ENCODE measurements at regions not wholly inside any gene's neighbourhood (a gene's known extent, or its start where the extent isn't known, plus 50 kb on each side); places are given as distances from the start of the nearest gene placed in this dataset.

DNA sequence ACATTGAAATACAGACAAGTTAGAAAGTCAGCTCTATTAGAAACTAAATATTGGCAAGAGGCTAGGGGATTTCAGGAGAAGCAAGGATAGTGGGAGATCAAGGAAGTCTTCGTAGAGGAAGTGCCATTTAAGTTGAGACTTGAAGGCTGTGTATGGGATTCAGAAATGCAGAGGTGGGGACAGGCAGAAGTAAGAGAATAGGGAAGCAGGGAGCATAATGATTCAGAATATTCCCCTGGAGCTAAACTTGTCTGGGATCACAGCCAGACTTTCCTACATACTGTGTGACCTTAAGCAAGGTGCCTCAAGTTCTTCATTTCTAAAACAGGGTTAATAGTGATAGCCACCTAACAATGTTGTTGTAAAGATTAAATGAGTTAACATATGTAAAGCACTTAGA is 108.8 kb downstream of the DDIT4L start:
- no peak for DNase-seq (ENCODE audit: low spot score)
- H3K9me3 ChIP-seq (ENCODE audit: low read length) = no peaks in the 10 kb centered on the region
- BruUV-seq (replicated peaks) = no TSS peak
- H3K79me2 ChIP-seq (ENCODE audit: insufficient read depth, low read depth, low read length) = no peaks in the 10 kb centered on the region
- ChIA-PET POLR2A (no interaction called here), CTCF (ENCODE audit: unreplicated experiment) (interaction anchor here (1.4 kb wide), 1 partner anchor 10 kb away, joined by 4 read pairs; no protein-coding TSS in a partner anchor)
- H4K20me1 ChIP-seq (ENCODE audit: insufficient read depth, low read length) = no peaks in the 10 kb centered on the region
- no peak overlapping the region for H2AFZ ChIP-seq (ENCODE audit: low read length)
- H3K4me3 ChIP-seq (ENCODE audit: low read depth, low read length, poor library complexity, severe bottlenecking) = no peak overlapping the region
- H3K4me1 ChIP-seq (ENCODE audit: insufficient read depth, low read length, poor library complexity, severe bottlenecking) = no peaks in the 10 kb centered on the region
- TF ChIP-seq, protein P1, sequence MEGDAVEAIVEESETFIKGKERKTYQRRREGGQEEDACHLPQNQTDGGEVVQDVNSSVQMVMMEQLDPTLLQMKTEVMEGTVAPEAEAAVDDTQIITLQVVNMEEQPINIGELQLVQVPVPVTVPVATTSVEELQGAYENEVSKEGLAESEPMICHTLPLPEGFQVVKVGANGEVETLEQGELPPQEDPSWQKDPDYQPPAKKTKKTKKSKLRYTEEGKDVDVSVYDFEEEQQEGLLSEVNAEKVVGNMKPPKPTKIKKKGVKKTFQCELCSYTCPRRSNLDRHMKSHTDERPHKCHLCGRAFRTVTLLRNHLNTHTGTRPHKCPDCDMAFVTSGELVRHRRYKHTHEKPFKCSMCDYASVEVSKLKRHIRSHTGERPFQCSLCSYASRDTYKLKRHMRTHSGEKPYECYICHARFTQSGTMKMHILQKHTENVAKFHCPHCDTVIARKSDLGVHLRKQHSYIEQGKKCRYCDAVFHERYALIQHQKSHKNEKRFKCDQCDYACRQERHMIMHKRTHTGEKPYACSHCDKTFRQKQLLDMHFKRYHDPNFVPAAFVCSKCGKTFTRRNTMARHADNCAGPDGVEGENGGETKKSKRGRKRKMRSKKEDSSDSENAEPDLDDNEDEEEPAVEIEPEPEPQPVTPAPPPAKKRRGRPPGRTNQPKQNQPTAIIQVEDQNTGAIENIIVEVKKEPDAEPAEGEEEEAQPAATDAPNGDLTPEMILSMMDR (conservative IDR thresholded peaks at IDR 0.05; ENCODE audit: low read length) = no peak
- TF ChIP-seq EZH2phosphoT487 (IDR thresholded peaks at IDR 0.05; ENCODE audit: borderline replicate concordance, low read depth, low read length) = no peak
- intact Hi-C loops (cut with micrococcal nuclease; ENCODE audit: unreplicated experiment) = no loop called here
- no peaks in the 10 kb centered on the region for H3K36me3 ChIP-seq (ENCODE audit: insufficient read depth, low read length)
- no peaks in the 10 kb centered on the region for H3K9me2 ChIP-seq (ENCODE audit: insufficient read depth, low read length)
- H3K4me2 ChIP-seq (ENCODE audit: low read length) = no peak overlapping the region
- no peak overlapping the region for H3K27ac ChIP-seq (ENCODE audit: low read depth, low read length, poor library complexity, severe bottlenecking)

DNA sequence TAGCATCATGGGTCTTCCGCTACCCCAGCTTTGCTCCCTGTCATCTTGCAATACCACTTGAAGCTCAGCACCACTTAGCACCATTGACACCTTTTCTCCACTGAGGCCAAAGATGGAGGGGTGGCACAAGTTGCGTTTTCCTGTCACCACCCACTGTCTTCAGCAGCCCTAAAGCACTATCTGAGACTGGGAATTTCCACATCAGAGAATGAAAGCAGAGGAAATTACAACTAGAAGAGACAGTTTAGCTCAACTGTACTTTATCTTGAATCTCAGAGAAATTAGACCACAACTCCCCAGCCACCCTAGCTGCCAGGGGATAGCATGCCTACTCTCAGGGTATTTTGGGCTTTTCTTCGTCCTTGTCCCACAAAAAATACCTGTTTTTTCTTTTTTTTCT is 111.0 kb downstream of the DDIT4L start:
- POLR2A ChIA-PET = no interaction called here
- Histone ChIP-seq H3K9me2 (ENCODE audit: insufficient read depth, low read length) (no peaks in the 10 kb centered on the region), H3K4me2 (ENCODE audit: low read length) (no peak overlapping the region), H3K36me3 (ENCODE audit: insufficient read depth, low read length) (no peaks in the 10 kb centered on the region), H3K79me2 (ENCODE audit: insufficient read depth, low read depth, low read length) (no peaks in the 10 kb centered on the region), H3K4me1 (ENCODE audit: insufficient read depth, low read length, poor library complexity, severe bottlenecking) (no peaks in the 10 kb centered on the region), H2AFZ (ENCODE audit: low read length) (no peak overlapping the region), H3K4me3 (ENCODE audit: low read depth, low read length, poor library complexity, severe bottlenecking) (no peak overlapping the region), H4K20me1 (ENCODE audit: insufficient read depth, low read length) (no peaks in the 10 kb centered on the region), H3K27ac (ENCODE audit: low read depth, low read length, poor library complexity, severe bottlenecking) (no peak overlapping the region), H3K9me3 (ENCODE audit: low read length) (no peaks in the 10 kb centered on the region)
- no TSS peak for BruUV-seq (replicated peaks)
- intact Hi-C loops (cut with micrococcal nuclease; ENCODE audit: unreplicated experiment) = no loop called here
- no peak for DNase-seq (ENCODE audit: low spot score)
- CTCF ChIA-PET (ENCODE audit: unreplicated experiment) = no interaction called here
- no peak for TF ChIP-seq EZH2phosphoT487 (IDR thresholded peaks at IDR 0.05; ENCODE audit: borderline replicate concordance, low read depth, low read length)
- TF ChIP-seq, protein P1 (conservative IDR thresholded peaks at IDR 0.05; ENCODE audit: low read length) = no peak

- BruUV-seq (replicated peaks) = no TSS peak
- CTCF ChIA-PET (ENCODE audit: unreplicated experiment) = no interaction called here
- Histone ChIP-seq H3K79me2 (ENCODE audit: insufficient read depth, low read depth, low read length) (no peaks in the 10 kb centered on the region), H2AFZ (ENCODE audit: low read length) (no peak overlapping the region), H4K20me1 (ENCODE audit: insufficient read depth, low read length) (no peaks in the 10 kb centered on the region), H3K4me1 (ENCODE audit: insufficient read depth, low read length, poor library complexity, severe bottlenecking) (no peaks in the 10 kb centered on the region), H3K4me2 (ENCODE audit: low read length) (no peak overlapping the region), H3K9me2 (ENCODE audit: insufficient read depth, low read length) (no peaks in the 10 kb centered on the region), H3K36me3 (ENCODE audit: insufficient read depth, low read length) (no peaks in the 10 kb centered on the region), H3K27ac (ENCODE audit: low read depth, low read length, poor library complexity, severe bottlenecking) (no peak overlapping the region), H3K9me3 (ENCODE audit: low read length) (no peaks in the 10 kb centered on the region), H3K4me3 (ENCODE audit: low read depth, low read length, poor library complexity, severe bottlenecking) (no peak overlapping the region)
- intact Hi-C loops (cut with micrococcal nuclease; ENCODE audit: unreplicated experiment) = no loop called here
- POLR2A ChIA-PET = interaction anchor here (0.6 to 1.1 kb wide), 3 partner anchors 14 to 78 kb away, joined by 3 to 4 read pairs (median 4); no protein-coding TSS in a partner anchor
- TF ChIP-seq EZH2phosphoT487 (IDR thresholded peaks at IDR 0.05; ENCODE audit: borderline replicate concordance, low read depth, low read length) = no peak
- TF ChIP-seq, protein P1 (conservative IDR thresholded peaks at IDR 0.05; ENCODE audit: low read length) = no peak
- DNase-seq (ENCODE audit: low spot score) = no peak
Observed at GRCh38 chr4:100076753-100077152, 113.5 kb downstream of the DDIT4L start.
